PC-3 (cell line): ENCODE measurements at regions not wholly inside any gene's neighbourhood (a gene's known extent, or its start where the extent isn't known, plus 50 kb on each side); places are given as distances from the start of the nearest gene placed in this dataset.

Experiments used
- EZH2 ChIP-seq: fragments of 300-600 bp; sonication (generic); IDR thresholded peaks from one replicate; pipeline ENCODE4 v1.6.1; 2017; ENCODE audit warnings: antibody characterized with exemption, mild to moderate bottlenecking, low read length; ENCODE audit not compliant: unreplicated experiment
- EZH2phosphoT487 ChIP-seq: fragments of 300-600 bp; sonication (generic); IDR thresholded peaks from 2 replicates; pipeline ENCODE4 v1.6.1; 2018; ENCODE audit warnings: mild to moderate bottlenecking, antibody characterized with exemption, low read length, borderline replicate concordance
- TF ChIP-seq, protein P1 (sequence below): fragments of 300-600 bp; sonication (generic); conservative IDR thresholded peaks from 2 replicates; pipeline ENCODE4 v1.5.1; 2017; ENCODE audit warnings: antibody characterized with exemption, low read depth, mild to moderate bottlenecking, low read length

DNA sequence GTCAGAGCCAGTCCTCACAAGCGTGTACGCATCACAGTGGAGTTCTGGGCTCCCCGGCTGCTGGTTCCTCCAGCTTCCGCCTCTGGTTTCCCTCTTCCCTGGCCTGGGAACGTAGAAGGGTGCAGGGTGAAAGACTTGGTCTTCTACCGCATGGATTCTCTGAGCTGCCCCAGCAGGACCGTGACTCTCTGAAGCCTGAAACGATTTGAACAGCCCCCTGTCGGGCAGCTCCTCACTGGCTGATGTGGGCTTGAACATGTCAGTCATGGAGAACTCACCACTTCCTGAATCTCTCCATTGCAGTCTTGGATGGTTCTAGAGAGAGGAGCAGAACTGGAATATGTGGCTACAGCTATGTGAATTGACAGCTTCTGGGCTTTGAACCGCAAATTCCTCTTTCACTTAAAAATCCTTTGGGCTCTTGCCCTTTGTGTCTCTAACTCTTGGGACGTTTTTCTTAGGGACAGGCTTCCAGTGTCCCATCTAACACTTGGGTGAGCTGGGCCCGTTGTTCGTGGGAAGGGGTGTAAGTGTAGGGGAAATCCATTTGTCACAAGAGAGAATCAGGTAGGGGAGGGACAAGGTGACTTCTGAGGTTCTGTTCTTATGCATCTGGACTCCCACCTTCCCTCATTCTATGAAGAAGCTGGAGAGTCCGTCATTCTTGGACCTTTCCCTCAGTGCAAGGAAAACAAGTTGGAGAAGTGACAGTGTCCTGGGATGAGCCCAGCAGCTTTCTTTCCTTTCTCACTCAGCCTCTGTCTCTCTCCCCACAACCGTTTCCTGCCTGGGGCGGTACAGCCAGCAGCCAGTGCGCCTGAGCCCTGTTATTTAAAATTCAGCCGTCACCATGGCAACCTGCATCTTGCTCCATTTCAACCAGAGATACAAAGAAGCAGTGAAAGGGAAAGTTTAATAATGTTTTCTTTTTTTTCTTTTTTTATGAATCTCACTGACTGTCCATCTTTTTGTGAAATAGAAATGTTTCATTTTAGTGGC is 84.7 kb downstream of the PTTG1 start:
- TF ChIP-seq EZH2 (no peak), EZH2phosphoT487 (no peak)
- TF ChIP-seq, protein P1, sequence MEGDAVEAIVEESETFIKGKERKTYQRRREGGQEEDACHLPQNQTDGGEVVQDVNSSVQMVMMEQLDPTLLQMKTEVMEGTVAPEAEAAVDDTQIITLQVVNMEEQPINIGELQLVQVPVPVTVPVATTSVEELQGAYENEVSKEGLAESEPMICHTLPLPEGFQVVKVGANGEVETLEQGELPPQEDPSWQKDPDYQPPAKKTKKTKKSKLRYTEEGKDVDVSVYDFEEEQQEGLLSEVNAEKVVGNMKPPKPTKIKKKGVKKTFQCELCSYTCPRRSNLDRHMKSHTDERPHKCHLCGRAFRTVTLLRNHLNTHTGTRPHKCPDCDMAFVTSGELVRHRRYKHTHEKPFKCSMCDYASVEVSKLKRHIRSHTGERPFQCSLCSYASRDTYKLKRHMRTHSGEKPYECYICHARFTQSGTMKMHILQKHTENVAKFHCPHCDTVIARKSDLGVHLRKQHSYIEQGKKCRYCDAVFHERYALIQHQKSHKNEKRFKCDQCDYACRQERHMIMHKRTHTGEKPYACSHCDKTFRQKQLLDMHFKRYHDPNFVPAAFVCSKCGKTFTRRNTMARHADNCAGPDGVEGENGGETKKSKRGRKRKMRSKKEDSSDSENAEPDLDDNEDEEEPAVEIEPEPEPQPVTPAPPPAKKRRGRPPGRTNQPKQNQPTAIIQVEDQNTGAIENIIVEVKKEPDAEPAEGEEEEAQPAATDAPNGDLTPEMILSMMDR, result no peak
